ENCODE measurements at regions not wholly inside any gene's neighbourhood (a gene's known extent, or its start where the extent isn't known, plus 50 kb on each side); places are given as distances from the start of the nearest gene placed in this dataset.

DNA sequence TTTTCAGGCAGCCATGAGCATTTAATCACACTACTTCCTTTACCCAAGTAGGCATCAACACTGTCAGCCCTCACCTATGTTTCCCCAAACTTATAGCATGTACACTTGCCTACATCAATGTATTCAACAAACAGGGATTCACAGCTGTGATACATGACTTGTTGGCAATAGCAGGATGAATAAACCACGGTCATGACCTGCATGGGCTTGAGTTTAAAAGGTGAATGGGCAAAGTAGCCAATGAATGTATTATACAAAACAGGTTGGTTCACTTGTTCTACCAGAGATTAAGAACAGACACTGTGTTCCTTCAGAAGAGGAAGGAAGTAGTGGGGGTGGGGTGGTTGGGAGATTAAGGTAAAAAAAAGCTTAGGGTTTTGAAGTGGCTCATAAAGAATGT, 861.9 kb upstream of the SEMA6D start:
- ChIA-PET POLR2A (no interaction called here), CTCF (ENCODE audit: low intra/inter-chr PET ratio, low total read pairs) (no interaction called here)
- Histone ChIP-seq H3K4me3 (replicated peaks in 1 of 3; ENCODE audit: insufficient read depth in 1 of 3, low read depth in 2 of 3, low read length in 3 of 3) (no peak overlapping the region), H3K36me3 (replicated peaks in 1 of 2; ENCODE audit: control insufficient read depth in 1 of 2, insufficient read depth in 2 of 2, low read length in 2 of 2) (no peaks in the 10 kb centered on the region), H2AFZ (ENCODE audit: low read length) (no peak overlapping the region), H3K4me1 (ENCODE audit: insufficient read depth, low read length) (no peaks in the 10 kb centered on the region), H3K4me2 (ENCODE audit: low read depth, low read length) (no peak overlapping the region), H3K27ac (ENCODE audit: extremely low read length, insufficient read depth, low read length) (no peak overlapping the region), H3K79me2 (ENCODE audit: insufficient read depth, low read length) (no peaks in the 10 kb centered on the region), H4K20me1 (ENCODE audit: insufficient read depth, low read length) (no peaks in the 10 kb centered on the region), H3K27me3 (ENCODE audit: control insufficient read depth in 1 of 2, insufficient read depth in 2 of 2, low read length in 2 of 2) (no peaks in the 10 kb centered on the region), H3K9me3 (ENCODE audit: low read length) (peaks cover 98% of the 10 kb centered on the region), H3K9ac (ENCODE audit: insufficient read depth, low read depth, low read length) (no peak overlapping the region)
- WGBS (ENCODE audit: low lambda C conversion rate) = 0% methylated on average over 1 of the region's 1 CpG
- TF ChIP-seq ZNF576 (CRISPR knock-in tag; IDR thresholded peaks at IDR 0.05) (no peak), HCFC1 (IDR thresholded peaks at IDR 0.05; ENCODE audit: low read depth, low read length) (no peak), ZNF782 (CRISPR knock-in tag; IDR thresholded peaks at IDR 0.05; ENCODE audit: borderline replicate concordance) (no peak), ZNF441 (CRISPR knock-in tag; IDR thresholded peaks at IDR 0.05; ENCODE audit: borderline replicate concordance) (no peak), KAT2B (IDR thresholded peaks at IDR 0.05; ENCODE audit: borderline replicate concordance, low read depth, low read length) (no peak), ZNF263 (CRISPR knock-in tag; IDR thresholded peaks at IDR 0.05) (no peak), DR1 (CRISPR knock-in tag; IDR thresholded peaks at IDR 0.05) (no peak), MXD1 (CRISPR knock-in tag; IDR thresholded peaks at IDR 0.05) (no peak), PPARG (CRISPR knock-in tag; conservative IDR thresholded peaks at IDR 0.05) (no peak)
- TF ChIP-seq, protein P1, sequence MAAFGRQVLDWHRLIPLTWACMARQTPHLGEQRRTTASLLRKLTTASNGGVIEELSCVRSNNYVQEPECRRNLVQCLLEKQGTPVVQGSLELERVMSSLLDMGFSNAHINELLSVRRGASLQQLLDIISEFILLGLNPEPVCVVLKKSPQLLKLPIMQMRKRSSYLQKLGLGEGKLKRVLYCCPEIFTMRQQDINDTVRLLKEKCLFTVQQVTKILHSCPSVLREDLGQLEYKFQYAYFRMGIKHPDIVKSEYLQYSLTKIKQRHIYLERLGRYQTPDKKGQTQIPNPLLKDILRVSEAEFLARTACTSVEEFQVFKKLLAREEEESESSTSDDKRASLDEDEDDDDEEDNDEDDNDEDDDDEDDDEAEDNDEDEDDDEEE (CRISPR knock-in tag; IDR thresholded peaks at IDR 0.05) = no peak
- no peak for DNase-seq (ENCODE audit: low spot score)
- BruUV-seq (replicated peaks) = no TSS peak
- intact Hi-C loops (cut with micrococcal nuclease; ENCODE audit: unreplicated experiment) (no loop called here), in situ Hi-C loops (cut with HindIII; ENCODE audit: extremely low pct_ligation_motif_present, low pct_unique_long_range_greater_than_20kb) (no loop called here)
- no peak for ATAC-seq
- FAIRE-seq = no peak
